Prostate gland (tissue), 2 donors: ENCODE measurements at regions not wholly inside any gene's neighbourhood (a gene's known extent, or its start where the extent isn't known, plus 50 kb on each side); places are given as distances from the start of the nearest gene placed in this dataset.

ENCODE experiments used
- DNase-seq: peaks from one replicate; pipeline ENCODE4 v3.0.0-alpha.2; 2019; ENCODE audit warnings: low spot score
- H3K27ac ChIP-seq, 2 donors: fragments of 200-600 bp; sonication (generic); 2 replicates each; pipeline ENCODE4 v1.5.1; 2017 to 2019
- H3K27me3 ChIP-seq: fragments of 200-600 bp; sonication (generic); replicated peaks from 2 replicates; pipeline ENCODE4 v1.5.1; 2019; ENCODE audit not compliant: insufficient read depth
- H3K36me3 ChIP-seq, 2 donors: fragments of 200-600 bp; sonication (generic); 1 replicate in 1 of 2; 2 replicates in 1 of 2; pipeline versions ENCODE4 v1.5.1 to v1.8.1; 2017 to 2019
- H3K4me1 ChIP-seq: fragments of 200-600 bp; sonication (generic); replicated peaks from 2 replicates; pipeline ENCODE4 v1.5.1; 2019
- H3K4me3 ChIP-seq, 2 donors: fragments of 200-600 bp; sonication (generic); 2 replicates each; pipeline ENCODE4 v1.5.1; 2017 to 2019
- H3K9me3 ChIP-seq: fragments of 200-600 bp; sonication (generic); 2 replicates; pipeline ENCODE4 v1.5.1; 2017
- CTCF ChIP-seq, 4 experiments: fragments of 200-600 bp in 2 of 4; fragments of 450-650 bp in 2 of 4; sonication (generic) in 2 of 4; IDR thresholded peaks; 1 replicate in 3 of 4; 2 replicates in 1 of 4; pipeline ENCODE4 v1.5.1; 2016 to 2019; ENCODE audit warnings: antibody characterized with exemption in 4 of 4, mild to moderate bottlenecking in 2 of 4, moderate library complexity in 2 of 4
- POLR2A ChIP-seq: fragments of 450-650 bp; IDR thresholded peaks from one replicate; pipeline ENCODE4 v1.6.1; 2016; ENCODE audit warnings: antibody characterized with exemption, mild to moderate bottlenecking
- POLR2AphosphoS5 ChIP-seq: sonication (generic); formaldehyde crosslinking; IDR thresholded peaks from one replicate; pipeline ENCODE4 v1.6.1; 2017; ENCODE audit warnings: antibody characterized with exemption
- WGBS: methylation state at CpG from one replicate; pipeline ENCODE4 v1.1.5; 2018; 5-methylcytosine and 5-hydroxymethylcytosine counted together
- intact Hi-C: fragments of 100-400 bp; cut with DNase I; formaldehyde crosslinking; loops from one replicate; pipeline ENCODE4 v1.14.2; 2022

GRCh38 chr13:44096901-44097300 lies 217.2 kb downstream of the LACC1 start:
- TF ChIP-seq POLR2A (no peak), CTCF (IDR thresholded peaks at IDR 0.05) (no peak), POLR2AphosphoS5 (no peak)

GRCh38 chr13:44098559-44098958 lies 218.9 kb downstream of the LACC1 start:
- Histone ChIP-seq H3K4me3 (no peak overlapping the region), H3K27me3 (no peaks in the 10 kb centered on the region), H3K36me3 (no peaks in the 10 kb centered on the region), H3K4me1 (no peaks in the 10 kb centered on the region), H3K9me3 (no peaks in the 10 kb centered on the region), H3K27ac (no peak overlapping the region)
- intact Hi-C loops: no loop called here
- TF ChIP-seq POLR2AphosphoS5: no peak
- TF ChIP-seq POLR2A: no peak
- no peak for TF ChIP-seq CTCF (IDR thresholded peaks at IDR 0.05)
- no peak for DNase-seq
- WGBS: 91% methylated on average over 2 of the region's 2 CpGs

More at GRCh38 chr13:44096901-44097300, 217.2 kb downstream of the LACC1 start:
- Histone ChIP-seq H3K4me3 (no peak overlapping the region), H3K27me3 (no peaks in the 10 kb centered on the region), H3K27ac (no peak overlapping the region), H3K4me1 (no peaks in the 10 kb centered on the region), H3K36me3 (no peaks in the 10 kb centered on the region), H3K9me3 (no peaks in the 10 kb centered on the region)
- no peak for DNase-seq
- intact Hi-C loops: no loop called here

GRCh38 chr13:44101347-44102083 lies 221.8 kb downstream of the LACC1 start:
- Histone ChIP-seq H3K36me3 (no peaks in the 10 kb centered on the region), H3K27ac (no peak overlapping the region), H3K9me3 (no peaks in the 10 kb centered on the region), H3K27me3 (no peaks in the 10 kb centered on the region), H3K4me3 (no peak overlapping the region), H3K4me1 (no peaks in the 10 kb centered on the region)
- intact Hi-C loops: no loop called here
- WGBS: 50% methylated on average over 2 of the region's 2 CpGs
- DNase-seq: no peak
- no peak for TF ChIP-seq POLR2A
- no peak for TF ChIP-seq CTCF (IDR thresholded peaks at IDR 0.05)
- TF ChIP-seq POLR2AphosphoS5: no peak

- intact Hi-C loops: no loop called here
These were observed 223.9 kb downstream of the LACC1 start for GRCh38 chr13:44103429-44104196.

More at GRCh38 chr13:44103429-44104196, 223.9 kb downstream of the LACC1 start:
- Histone ChIP-seq H3K27me3 (no peaks in the 10 kb centered on the region), H3K4me1 (no peaks in the 10 kb centered on the region), H3K36me3 (no peaks in the 10 kb centered on the region), H3K9me3 (no peaks in the 10 kb centered on the region), H3K27ac (no peak overlapping the region), H3K4me3 (no peak overlapping the region)
- TF ChIP-seq CTCF (IDR thresholded peaks at IDR 0.05) (no peak), POLR2AphosphoS5 (no peak), POLR2A (no peak)
- DNase-seq: no peak
- 50% methylated on average over 10 of the region's 10 CpGs for WGBS
